Naive thymus-derived CD8-positive, alpha-beta T cell (primary cell): ENCODE measurements at regions not wholly inside any gene's neighbourhood (a gene's known extent, or its start where the extent isn't known, plus 50 kb on each side); places are given as distances from the start of the nearest gene placed in this dataset.

Source experiments
- ATAC-seq, 2 donors: fragments of 150-1000 bp; cut with Tn5 transposase in 1 of 2; sonication (Bioruptor Pico), chemical (Tn5 transposase) in 1 of 2; 1 replicate in 1 of 2; 2 replicates in 1 of 2; pipeline ENCODE4 v1.10.0; 2021; ENCODE audit warnings: mild to moderate bottlenecking in 2 of 2, moderate library complexity in 2 of 2
- POLR2A ChIA-PET: fragments of 350-600 bp; sonication (Branson Sonifier 250); formaldehyde crosslinking; loops from one replicate; lab custom pipeline; 2021; ENCODE audit warnings: antibody characterized with exemption; lab: Charles Lee
- DNase-seq, 10 donors: peaks; one replicate each; pipeline versions ENCODE4 v3.0.0 to v3.0.0-alpha.2; 2020 to 2022
- H3K27ac Mint-ChIP-seq, 10 donors: one replicate each; pipeline ENCODE4 v1.8.0; 2020 to 2022; ENCODE audit warnings: mild to moderate bottlenecking in 10 of 10, mixed read lengths in 10 of 10, moderate library complexity in 4 of 10, inconsistent platforms in 1 of 10
- H3K27me3 Mint-ChIP-seq, 5 donors: one replicate each; pipeline ENCODE4 v1.8.0; 2021 to 2022; ENCODE audit warnings: mixed read lengths in 5 of 5
- H3K36me3 Mint-ChIP-seq, 3 donors: one replicate each; pipeline ENCODE4 v1.8.0; 2020 to 2022; ENCODE audit warnings: mixed read lengths in 3 of 3, mild to moderate bottlenecking in 2 of 3, inconsistent platforms in 1 of 3
- H3K4me1 Mint-ChIP-seq, 4 donors: one replicate each; pipeline ENCODE4 v1.8.0; 2021 to 2022; ENCODE audit warnings: mixed read lengths in 4 of 4
- H3K4me3 Mint-ChIP-seq, 10 donors: one replicate each; pipeline ENCODE4 v1.8.0; 2020 to 2022; ENCODE audit warnings: mild to moderate bottlenecking in 10 of 10, mixed read lengths in 10 of 10, moderate library complexity in 6 of 10, inconsistent platforms in 1 of 10
- H3K9me3 Mint-ChIP-seq, 9 donors: one replicate each; pipeline ENCODE4 v1.8.0; 2020 to 2022; ENCODE audit warnings: mixed read lengths in 9 of 9, mild to moderate bottlenecking in 3 of 9, inconsistent platforms in 1 of 9, moderate library complexity in 1 of 9

DNA sequence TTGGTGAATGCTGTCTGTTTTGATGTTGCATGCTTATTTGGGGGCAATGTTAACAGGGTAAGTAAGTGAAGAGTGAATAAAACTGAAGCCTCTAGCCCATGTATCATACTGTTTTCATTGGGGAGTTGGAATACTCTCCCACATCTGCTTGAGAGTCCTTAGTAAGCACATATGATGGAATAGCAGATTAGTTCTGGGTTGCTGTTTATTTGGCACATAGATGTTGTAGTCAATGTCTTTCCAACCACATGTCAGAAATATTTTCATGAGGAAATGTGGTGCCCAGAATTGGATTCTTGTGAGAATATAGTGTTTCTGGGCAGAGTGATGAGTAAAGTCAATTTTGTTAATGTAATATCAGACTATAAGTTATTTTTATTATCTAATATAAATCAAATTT, 611.7 kb upstream of the FTMT start:
- Mint-ChIP-seq H3K4me1 (no peaks in the 10 kb centered on the region), H3K4me3 (no peak overlapping the region), H3K36me3 (peaks cover 0 to 3% (median 0%) of the 10 kb centered on the region in 3 donors), H3K27me3 (no peaks in the 10 kb centered on the region), H3K27ac (no peak overlapping the region), H3K9me3 (peaks cover 0 to 11% (median 7%) of the 10 kb centered on the region in 9 donors)
- ATAC-seq = no peak
- DNase-seq = no peak
- POLR2A ChIA-PET = no interaction called here

DNA sequence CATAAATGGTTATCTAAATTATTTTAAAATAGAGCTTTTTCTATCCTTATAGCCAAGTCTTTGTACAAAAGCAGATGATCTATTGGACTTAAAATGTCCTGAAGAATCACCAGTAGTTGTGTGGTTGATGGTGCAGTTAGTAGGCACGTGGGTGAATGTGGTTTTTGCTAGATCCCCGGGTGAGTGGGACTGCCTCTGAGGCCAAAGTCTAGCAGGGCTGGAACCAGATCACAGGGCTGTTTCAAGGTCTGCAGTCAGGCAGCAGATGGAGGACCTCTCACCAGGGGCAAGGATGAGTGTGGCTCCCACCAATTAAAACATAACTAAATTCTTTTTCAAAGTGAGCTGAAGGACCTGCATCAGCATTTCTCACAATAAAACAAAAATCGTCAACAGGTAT, 604.7 kb upstream of the FTMT start:
- H3K4me3 Mint-ChIP-seq = no peak overlapping the region

DNA sequence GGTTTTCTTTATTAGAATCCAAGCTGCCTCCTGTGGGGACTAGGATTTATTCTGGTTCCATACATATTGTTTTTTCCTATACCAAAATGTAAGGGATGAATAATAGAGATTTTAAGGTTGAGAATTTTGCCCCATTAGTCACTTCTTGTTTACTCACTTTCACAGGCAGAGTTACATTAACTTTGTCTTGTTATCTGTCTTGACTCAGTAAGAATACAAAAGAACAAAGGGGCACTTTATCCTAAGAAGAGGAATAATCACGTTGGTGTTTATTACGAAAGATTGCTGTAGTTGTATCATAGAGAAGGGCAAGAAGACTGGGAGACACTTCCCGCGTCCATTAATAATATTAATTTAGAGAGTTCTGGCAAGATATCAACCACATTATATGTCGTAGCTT, 599.7 kb upstream of the FTMT start:
- no peaks in the 10 kb centered on the region for H3K36me3 Mint-ChIP-seq
- DNase-seq (no peak), ATAC-seq (no peak)
- no peaks in the 10 kb centered on the region for H3K27me3 Mint-ChIP-seq
- POLR2A ChIA-PET = no interaction called here
- no peak overlapping the region for H3K4me3 Mint-ChIP-seq
- H3K9me3 Mint-ChIP-seq = peaks cover 0 to 26% (median 6%) of the 10 kb centered on the region in 9 donors
- H3K4me1 Mint-ChIP-seq = no peaks in the 10 kb centered on the region
- H3K27ac Mint-ChIP-seq = no peak overlapping the region

More for the DNA sequence above, 604.7 kb upstream of the FTMT start:
- Mint-ChIP-seq H3K36me3 (no peaks in the 10 kb centered on the region), H3K27me3 (no peaks in the 10 kb centered on the region), H3K27ac (no peak overlapping the region), H3K9me3 (peaks cover 0 to 30% (median 5%) of the 10 kb centered on the region in 9 donors), H3K4me1 (no peaks in the 10 kb centered on the region)
- no peak for ATAC-seq
- POLR2A ChIA-PET = no interaction called here
- DNase-seq = no peak

DNA sequence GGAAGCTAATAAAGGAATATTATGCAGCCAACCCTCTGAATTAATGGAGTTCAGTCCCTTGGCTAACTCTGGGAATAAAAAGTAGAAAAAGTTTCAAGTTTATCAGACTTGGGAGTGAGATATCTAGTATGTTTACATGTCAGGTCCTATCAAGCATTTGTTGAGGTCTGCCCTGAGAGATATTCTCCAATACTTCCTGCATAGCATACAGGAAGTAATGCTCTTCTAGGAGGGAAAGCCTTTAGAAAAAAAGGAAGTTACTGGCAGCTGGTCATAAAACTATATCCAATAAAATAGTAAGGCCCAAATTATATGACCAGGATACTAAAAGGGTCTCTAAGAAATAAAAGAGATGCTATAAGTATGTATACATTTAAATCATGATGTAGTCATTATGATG, 594.1 kb upstream of the FTMT start:
- no peaks in the 10 kb centered on the region for H3K36me3 Mint-ChIP-seq
- H3K27ac Mint-ChIP-seq = no peak overlapping the region
- no peak overlapping the region for H3K4me3 Mint-ChIP-seq
- DNase-seq (no peak), ATAC-seq (no peak)
- H3K27me3 Mint-ChIP-seq = no peaks in the 10 kb centered on the region
- H3K4me1 Mint-ChIP-seq = no peaks in the 10 kb centered on the region
- peaks cover 2 to 30% (median 9%) of the 10 kb centered on the region in 9 donors for H3K9me3 Mint-ChIP-seq
- POLR2A ChIA-PET = no interaction called here

DNA sequence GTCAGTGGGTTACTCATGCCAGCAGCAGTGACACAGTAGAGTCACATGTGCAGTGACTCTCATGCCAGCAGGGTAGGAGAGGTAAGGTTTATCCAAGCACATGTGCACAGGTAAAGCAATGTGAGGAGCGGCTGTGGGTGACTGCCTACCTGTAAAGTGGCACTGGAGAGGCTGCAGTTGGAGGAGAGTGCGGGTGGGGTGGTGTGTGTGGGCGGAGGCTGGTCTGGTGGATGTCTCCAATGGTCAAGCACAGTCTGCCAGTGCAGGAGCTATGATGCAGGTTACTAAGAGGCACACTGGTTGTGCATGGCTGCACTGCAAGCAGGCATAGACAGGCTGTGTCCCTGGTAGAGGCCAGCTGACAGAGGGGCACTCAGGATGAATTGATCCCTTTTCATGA, 588.2 kb upstream of the FTMT start:
- ATAC-seq (no peak), DNase-seq (no peak)
- no peak overlapping the region for H3K27ac Mint-ChIP-seq
- no peaks in the 10 kb centered on the region for H3K27me3 Mint-ChIP-seq
- H3K36me3 Mint-ChIP-seq = no peaks in the 10 kb centered on the region
- H3K9me3 Mint-ChIP-seq = peaks cover 0 to 48% (median 14%) of the 10 kb centered on the region in 9 donors
- H3K4me3 Mint-ChIP-seq = no peak overlapping the region
- no peaks in the 10 kb centered on the region for H3K4me1 Mint-ChIP-seq
- POLR2A ChIA-PET = no interaction called here

DNA sequence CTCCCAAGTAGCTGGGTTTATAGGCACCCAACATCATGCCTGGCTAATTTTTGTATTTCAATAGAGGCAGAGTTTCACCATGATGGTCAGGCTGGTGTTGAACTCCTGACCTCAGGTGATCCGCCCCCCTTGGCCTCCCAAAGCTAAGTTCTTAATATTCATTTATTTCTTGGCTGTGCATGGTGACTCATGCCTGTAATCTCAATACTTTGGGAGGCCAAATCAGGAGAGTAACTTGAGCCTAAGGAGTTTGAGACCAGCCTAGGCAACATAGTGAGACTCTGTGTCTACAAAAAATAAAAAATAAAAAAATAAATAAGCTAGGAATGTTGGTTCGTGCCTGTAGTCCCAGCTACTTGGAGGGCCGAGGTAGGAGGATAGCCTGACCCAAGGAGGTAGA, 587.1 kb upstream of the FTMT start:
- no peaks in the 10 kb centered on the region for H3K27me3 Mint-ChIP-seq
- POLR2A ChIA-PET = no interaction called here

DNA sequence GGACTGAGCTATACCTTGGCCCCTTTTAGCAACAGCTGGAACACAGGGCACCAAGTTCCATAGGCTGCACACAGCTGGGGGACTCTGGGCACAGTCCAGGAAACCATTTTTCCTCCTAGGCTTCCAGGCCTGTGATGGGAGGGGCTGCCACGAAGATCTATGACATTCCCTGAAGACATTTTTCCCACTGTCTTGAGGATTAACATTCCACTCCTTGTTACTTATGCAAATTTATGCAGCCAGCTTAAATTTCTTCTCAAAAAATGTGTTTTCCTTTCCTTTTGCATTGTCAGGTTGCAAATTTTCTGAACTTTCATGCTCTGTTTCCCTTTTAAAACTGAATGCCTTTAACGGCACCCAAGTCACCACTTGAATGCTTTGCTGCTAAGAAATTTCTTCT, 580.1 kb upstream of the FTMT start:
- H3K27ac Mint-ChIP-seq = no peak overlapping the region
- POLR2A ChIA-PET = no interaction called here
- no peaks in the 10 kb centered on the region for H3K27me3 Mint-ChIP-seq
- H3K4me3 Mint-ChIP-seq = no peak overlapping the region
- H3K9me3 Mint-ChIP-seq = peaks cover 0 to 22% (median 6%) of the 10 kb centered on the region in 9 donors
- no peaks in the 10 kb centered on the region for H3K4me1 Mint-ChIP-seq
- DNase-seq (no peak), ATAC-seq (no peak)
- no peaks in the 10 kb centered on the region for H3K36me3 Mint-ChIP-seq

More for the DNA sequence above, 587.1 kb upstream of the FTMT start:
- peaks cover 0 to 47% (median 14%) of the 10 kb centered on the region in 9 donors for H3K9me3 Mint-ChIP-seq
- no peak overlapping the region for H3K27ac Mint-ChIP-seq
- no peak overlapping the region for H3K4me3 Mint-ChIP-seq
- no peak for DNase-seq
- no peaks in the 10 kb centered on the region for H3K4me1 Mint-ChIP-seq
- H3K36me3 Mint-ChIP-seq = no peaks in the 10 kb centered on the region
- no peak for ATAC-seq

DNA sequence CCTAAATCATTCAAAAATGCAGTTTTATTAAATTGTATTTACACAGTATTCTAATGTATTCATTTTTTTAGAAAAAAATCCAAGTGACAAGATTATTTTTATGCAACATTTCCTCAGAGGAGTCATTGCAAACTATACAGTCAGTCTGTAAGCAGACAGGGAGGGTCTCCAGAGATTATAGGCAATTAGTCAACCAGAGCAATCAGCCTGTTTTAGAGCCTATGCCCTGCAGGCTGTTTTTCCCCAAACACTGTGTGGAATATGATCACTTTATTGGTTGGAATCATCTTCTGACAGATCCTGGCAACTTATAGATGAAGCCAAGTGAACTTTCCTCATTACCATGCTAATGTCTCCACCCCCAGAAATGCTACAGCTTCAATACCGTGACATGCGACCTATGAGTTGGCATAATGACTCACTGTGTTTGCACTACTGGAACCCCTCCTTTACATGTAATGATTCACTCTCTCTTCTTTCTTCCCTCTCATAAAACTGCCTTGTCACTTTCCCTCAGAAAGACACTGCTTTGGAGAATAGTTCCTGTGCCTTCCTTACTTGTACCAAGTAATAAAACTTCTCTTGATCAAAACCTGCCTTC, 577.7 kb upstream of the FTMT start:
- POLR2A ChIA-PET = no interaction called here
- Mint-ChIP-seq H3K4me1 (no peaks in the 10 kb centered on the region), H3K4me3 (no peak overlapping the region), H3K36me3 (no peaks in the 10 kb centered on the region), H3K27me3 (no peaks in the 10 kb centered on the region), H3K27ac (no peak overlapping the region), H3K9me3 (peaks cover 0 to 16% (median 6%) of the 10 kb centered on the region in 9 donors)
- DNase-seq (no peak), ATAC-seq (no peak)

DNA sequence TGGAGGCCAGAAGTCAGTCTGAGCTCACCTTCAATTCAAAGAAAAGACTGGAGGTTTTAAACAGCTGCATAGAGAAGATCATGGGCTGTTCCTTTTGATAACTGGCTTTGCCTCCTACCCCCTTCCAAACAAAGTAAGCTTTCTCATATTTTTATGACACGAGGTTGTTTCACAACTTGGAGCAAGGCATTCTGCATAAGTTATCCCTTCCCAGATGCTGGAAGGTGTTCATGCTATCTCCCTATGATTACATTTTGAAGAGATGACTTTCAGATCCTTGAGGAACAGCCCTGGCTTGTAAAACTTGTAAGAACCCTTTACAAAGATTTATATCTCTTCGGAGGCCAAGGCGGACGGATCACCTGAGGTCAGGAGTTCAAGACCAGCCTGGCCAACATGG, 571.9 kb upstream of the FTMT start:
- Mint-ChIP-seq H3K27ac (no peak overlapping the region), H3K36me3 (no peaks in the 10 kb centered on the region), H3K4me1 (no peaks in the 10 kb centered on the region), H3K9me3 (peaks cover 0 to 16% (median 6%) of the 10 kb centered on the region in 9 donors), H3K4me3 (no peak overlapping the region), H3K27me3 (no peaks in the 10 kb centered on the region)
- no peak for DNase-seq
- no peak for ATAC-seq
- POLR2A ChIA-PET = no interaction called here

DNA sequence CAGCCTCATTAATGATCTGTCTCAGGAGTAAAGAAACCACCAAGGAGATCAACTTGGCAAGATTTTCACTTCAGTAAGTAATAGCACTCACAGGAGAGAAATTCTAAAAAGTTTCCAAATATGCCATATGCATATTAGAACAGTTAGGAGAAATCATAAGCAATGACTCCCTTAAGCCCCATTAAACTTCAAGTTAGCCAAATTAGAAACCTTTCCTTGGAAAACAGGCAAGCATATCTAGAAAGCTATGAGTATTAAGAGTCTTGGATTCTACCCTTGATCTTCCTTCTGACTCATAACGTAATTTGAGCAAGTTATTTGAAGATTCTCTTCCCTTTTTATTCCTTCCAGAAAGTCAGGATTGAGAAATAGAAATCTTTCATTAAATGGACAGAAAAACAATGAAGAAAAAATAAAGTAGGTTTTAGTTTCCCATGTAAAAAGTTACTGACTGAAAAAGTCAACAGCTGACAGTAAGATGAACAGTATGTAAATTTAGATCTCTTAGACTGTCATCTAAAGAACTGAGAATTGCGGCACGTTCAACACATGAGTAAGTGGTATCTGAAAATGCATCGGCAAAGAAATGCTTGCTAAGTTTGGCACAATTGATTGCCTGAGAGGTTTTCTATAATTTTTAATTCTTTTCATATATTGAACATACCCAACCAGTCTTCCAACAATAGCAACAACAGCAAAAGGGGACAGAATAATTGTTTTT, 565.7 kb upstream of the FTMT start:
- ATAC-seq (no peak), DNase-seq (no peak)
- peaks cover 0 to 33% (median 7%) of the 10 kb centered on the region in 9 donors for H3K9me3 Mint-ChIP-seq
- POLR2A ChIA-PET = no interaction called here
- H3K27ac Mint-ChIP-seq = no peak overlapping the region
- H3K27me3 Mint-ChIP-seq = no peaks in the 10 kb centered on the region
- H3K36me3 Mint-ChIP-seq = no peaks in the 10 kb centered on the region
- H3K4me1 Mint-ChIP-seq = no peaks in the 10 kb centered on the region
- no peak overlapping the region for H3K4me3 Mint-ChIP-seq

DNA sequence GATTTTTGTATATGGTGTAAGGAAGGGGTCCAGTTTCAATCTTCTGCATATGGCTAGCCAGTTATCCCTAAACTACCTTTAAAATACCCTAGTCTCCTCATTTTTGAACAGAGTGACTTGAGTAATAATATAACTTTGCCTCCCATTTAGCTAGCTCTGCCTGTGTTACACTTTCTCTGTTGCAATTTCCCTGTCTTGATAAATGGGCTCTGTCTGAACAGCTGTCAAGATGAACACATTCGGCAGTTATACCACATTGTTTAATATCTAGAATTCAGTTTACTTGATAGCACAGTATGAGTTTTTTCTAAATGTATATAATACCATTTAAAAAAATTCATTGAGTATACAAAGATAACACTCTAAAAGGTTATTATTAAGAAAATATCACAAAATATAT, 562.9 kb upstream of the FTMT start:
- Mint-ChIP-seq H3K4me3 (no peak overlapping the region), H3K27me3 (no peaks in the 10 kb centered on the region), H3K9me3 (peaks cover 0 to 29% (median 8%) of the 10 kb centered on the region in 9 donors), H3K27ac (no peak overlapping the region), H3K36me3 (no peaks in the 10 kb centered on the region), H3K4me1 (no peaks in the 10 kb centered on the region)
- DNase-seq (no peak), ATAC-seq (no peak)
- POLR2A ChIA-PET = no interaction called here

DNA sequence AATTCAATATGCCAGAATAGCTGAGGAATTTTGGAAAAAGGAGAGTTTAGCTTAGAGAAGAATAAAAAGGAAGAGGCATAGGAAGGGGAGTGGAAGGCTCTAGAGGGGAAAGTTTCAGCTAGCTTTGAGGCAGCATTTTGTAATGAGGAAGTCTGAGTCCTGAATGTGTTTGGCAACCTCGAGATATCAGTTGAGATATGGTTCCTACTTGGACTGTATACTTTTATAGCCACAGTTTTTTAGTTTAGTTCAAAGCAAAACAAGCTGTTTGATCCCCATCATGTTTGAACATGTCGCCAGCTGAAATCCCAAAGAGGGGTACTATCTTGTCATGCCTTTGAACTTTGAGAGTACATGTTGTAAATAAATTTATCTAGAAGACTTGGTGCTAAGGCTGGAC, 559.0 kb upstream of the FTMT start:
- no peaks in the 10 kb centered on the region for H3K36me3 Mint-ChIP-seq

DNA sequence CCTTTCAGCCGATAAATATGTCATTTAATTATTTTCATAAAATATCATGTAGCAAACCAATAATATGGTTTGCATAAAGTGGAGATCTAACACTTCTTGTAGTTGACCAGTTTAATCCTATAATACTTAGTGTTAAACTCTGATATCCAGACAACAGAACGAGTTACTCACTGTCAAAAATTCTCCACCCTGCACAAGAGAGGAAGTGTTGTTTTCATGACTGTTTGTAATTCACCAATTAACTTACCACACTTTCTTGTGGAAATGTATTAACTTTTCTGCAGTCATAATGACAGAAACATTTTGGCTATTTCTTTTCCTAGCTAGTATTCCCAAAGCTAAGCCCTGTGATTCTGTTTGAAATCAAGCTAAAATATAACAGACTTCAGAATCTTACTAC, 555.3 kb upstream of the FTMT start:
- H3K4me1 Mint-ChIP-seq = no peaks in the 10 kb centered on the region
- H3K27me3 Mint-ChIP-seq = no peaks in the 10 kb centered on the region
- H3K36me3 Mint-ChIP-seq = no peaks in the 10 kb centered on the region
- no peak for DNase-seq
- ATAC-seq = no peak
- no peak overlapping the region for H3K27ac Mint-ChIP-seq
- no peak overlapping the region for H3K4me3 Mint-ChIP-seq
- H3K9me3 Mint-ChIP-seq = peaks cover 0 to 10% (median 3%) of the 10 kb centered on the region in 9 donors
- POLR2A ChIA-PET = no interaction called here

More for the DNA sequence above, 559.0 kb upstream of the FTMT start:
- Mint-ChIP-seq H3K4me1 (no peaks in the 10 kb centered on the region), H3K9me3 (peaks cover 0 to 24% (median 7%) of the 10 kb centered on the region in 9 donors), H3K4me3 (no peak overlapping the region), H3K27ac (no peak overlapping the region), H3K27me3 (no peaks in the 10 kb centered on the region)
- POLR2A ChIA-PET = no interaction called here
- no peak for ATAC-seq
- DNase-seq = no peak

DNA sequence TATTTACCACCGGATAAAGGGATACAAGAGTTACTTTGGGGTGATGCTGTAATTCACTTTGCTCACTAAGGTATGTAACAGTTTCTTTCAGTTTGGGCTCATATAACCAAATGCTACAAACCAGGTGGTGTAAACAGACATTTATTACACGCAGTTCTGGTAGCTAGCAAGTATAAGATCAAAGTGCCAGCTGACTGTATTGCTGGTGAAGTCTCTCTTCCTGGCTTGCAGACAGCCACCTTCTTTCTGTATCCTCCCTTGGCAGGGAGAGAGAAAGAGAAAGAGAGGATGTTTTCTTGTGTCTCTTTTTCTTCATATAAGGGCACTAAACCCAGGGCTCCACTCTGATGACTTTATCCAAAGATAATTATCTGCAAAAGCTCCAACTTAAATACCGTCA, 552.5 kb upstream of the FTMT start:
- H3K4me3 Mint-ChIP-seq = no peak overlapping the region
- H3K4me1 Mint-ChIP-seq = no peaks in the 10 kb centered on the region
- DNase-seq (no peak), ATAC-seq (no peak)
- H3K27ac Mint-ChIP-seq = no peak overlapping the region
- H3K36me3 Mint-ChIP-seq = no peaks in the 10 kb centered on the region
- H3K27me3 Mint-ChIP-seq = no peaks in the 10 kb centered on the region
- peaks cover 0 to 10% (median 0%) of the 10 kb centered on the region in 9 donors for H3K9me3 Mint-ChIP-seq
- POLR2A ChIA-PET = no interaction called here
